Activated CD8-positive, alpha-beta memory T cell treated with anti-CD3 and anti-CD28 coated beads for 36 hours (primary cell): ENCODE measurements at regions not wholly inside any gene's neighbourhood (a gene's known extent, or its start where the extent isn't known, plus 50 kb on each side); places are given as distances from the start of the nearest gene placed in this dataset.

Experiments
- CTCF ChIA-PET: fragments of 350-600 bp; sonication (Branson Sonifier 250); formaldehyde crosslinking; loops from one replicate; lab custom pipeline; 2021; ENCODE audit warnings: antibody characterized with exemption; lab: Charles Lee
- POLR2A ChIA-PET: fragments of 350-600 bp; sonication (Branson Sonifier 250); formaldehyde crosslinking; loops from one replicate; lab custom pipeline; 2021; ENCODE audit warnings: antibody characterized with exemption; lab: Charles Lee

- CTCF ChIA-PET: no interaction called here
- POLR2A ChIA-PET: no interaction called here
Observed at GRCh38 chr13:22173610-22174009, 502.7 kb downstream of the FGF9 start.

DNA sequence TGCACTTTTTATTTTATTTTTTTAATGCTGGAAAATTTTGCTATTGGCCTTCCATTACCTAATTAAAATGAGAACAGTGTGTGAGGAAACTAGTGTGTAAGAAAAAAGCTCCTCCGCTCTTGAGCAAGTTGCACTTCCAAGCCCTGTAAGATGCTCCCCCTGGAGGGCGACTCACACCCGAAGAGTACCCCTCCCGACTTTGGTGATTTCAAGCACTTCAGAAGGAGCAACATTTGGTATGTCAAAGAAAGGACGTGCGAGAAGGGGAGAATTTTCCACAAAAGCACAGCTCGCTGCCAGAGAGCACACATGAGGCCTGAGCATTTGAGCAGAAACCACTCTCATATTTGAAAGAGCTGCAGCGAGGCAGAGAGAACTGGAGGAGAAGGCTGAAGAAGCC is 504.4 kb downstream of the FGF9 start:
- ChIA-PET CTCF (no interaction called here), POLR2A (no interaction called here)

DNA sequence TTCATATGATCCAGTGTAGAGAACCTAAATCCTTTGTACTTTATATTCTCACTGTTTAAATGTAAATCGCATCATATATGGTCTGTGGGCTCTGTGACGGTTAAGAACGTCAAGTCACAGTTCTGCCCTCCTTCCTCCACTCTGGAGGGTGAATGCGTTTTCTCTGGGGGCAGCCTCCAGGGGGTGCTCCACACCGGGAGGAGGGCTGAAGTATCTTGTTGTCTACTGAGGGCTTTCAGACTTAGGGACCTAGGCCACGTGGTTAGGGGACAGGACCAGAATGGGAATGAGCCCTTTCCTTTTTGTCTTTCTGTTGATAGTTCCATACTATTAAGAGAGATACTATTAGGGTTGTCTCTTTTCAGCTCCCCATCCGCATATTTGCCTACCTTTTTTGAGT is 504.9 kb downstream of the FGF9 start:
- ChIA-PET CTCF (no interaction called here), POLR2A (no interaction called here)

- ChIA-PET CTCF (no interaction called here), POLR2A (no interaction called here)
Observed at GRCh38 chr13:22176968-22177520, 506.2 kb downstream of the FGF9 start.

DNA sequence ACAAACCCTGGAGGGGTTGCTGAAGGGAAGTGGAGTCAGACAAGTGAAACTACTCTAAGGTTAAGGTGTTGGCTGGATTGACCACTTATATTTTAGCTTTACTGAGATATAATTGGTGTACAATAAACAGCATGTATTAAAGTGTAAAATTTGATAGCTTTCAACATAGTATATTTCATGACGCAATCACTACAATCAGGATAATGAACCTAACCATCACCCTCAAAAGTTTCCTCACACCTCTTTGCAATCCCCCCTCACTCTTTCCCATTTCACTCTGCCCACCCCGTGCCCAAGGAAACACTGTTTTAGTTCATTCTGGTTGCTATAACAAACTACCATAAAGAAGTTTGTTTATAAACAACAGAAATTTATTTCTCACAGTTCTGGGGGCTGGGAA is 508.0 kb downstream of the FGF9 start:
- CTCF ChIA-PET: no interaction called here

DNA sequence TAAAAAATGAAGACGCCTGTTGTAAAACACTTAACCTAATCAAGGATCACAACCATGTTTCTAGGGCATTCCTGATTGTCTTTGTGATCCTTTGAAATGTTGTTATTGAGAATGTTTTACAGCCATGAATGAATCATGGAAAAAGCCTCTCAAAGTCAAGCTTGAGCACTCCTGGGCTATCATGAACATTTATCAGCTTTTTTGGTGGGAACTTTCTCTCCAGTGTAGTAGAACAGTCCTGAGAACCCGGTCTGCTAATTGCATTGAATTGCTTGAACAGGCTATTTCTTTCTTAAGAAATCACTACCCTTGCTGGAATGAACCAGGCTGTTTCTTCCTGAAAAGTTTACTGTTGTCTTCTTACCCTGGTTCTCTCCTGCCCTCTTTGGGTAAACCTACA is 516.5 kb downstream of the FGF9 start:
- POLR2A ChIA-PET: no interaction called here
- CTCF ChIA-PET: no interaction called here

More for the DNA sequence above, 508.0 kb downstream of the FGF9 start:
- POLR2A ChIA-PET: no interaction called here

- ChIA-PET POLR2A (no interaction called here), CTCF (no interaction called here)
Observed at GRCh38 chr13:22189176-22190048, 518.5 kb downstream of the FGF9 start.

GRCh38 chr13:22193070-22193469 is 522.2 kb downstream of the FGF9 start:
- ChIA-PET CTCF (no interaction called here), POLR2A (interaction anchor here (0.6 kb wide), 1 partner anchor 53 kb away, joined by 14 read pairs; no protein-coding TSS in a partner anchor)

DNA sequence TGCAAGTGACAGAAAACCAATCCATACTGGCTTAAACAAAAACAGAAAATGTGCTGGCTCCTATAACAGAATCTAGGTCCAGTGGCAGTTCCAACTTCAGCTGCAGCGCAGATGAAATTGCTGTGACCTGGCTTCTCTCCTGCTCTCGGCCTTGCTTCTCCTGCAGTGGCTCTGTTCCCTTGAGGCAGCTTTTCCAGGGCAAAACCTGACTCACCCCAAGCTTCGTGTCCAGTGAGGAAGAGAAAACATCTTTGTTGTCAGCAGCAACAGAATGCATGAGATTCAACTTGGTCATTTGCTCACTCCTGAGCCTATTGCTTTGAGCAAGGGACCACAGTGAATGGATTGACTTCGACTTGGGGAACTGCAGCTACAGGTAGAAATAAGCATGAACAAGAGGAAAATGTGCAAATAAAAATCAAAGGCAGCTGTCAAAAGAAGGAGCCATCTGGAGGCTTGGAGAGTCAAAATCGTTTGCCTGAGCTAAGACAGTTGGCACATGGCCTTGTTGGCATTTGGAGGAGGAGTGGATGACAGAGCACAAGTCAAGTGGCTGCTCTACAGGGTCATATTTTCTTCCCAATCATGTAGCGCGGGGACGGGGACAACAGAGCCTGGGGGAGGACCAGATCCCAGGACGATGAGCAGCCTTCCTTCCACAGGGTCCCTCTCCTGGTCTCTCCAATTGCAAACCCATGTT is 523.4 kb downstream of the FGF9 start:
- ChIA-PET POLR2A (no interaction called here), CTCF (no interaction called here)

GRCh38 chr13:22195726-22196125 is 524.9 kb downstream of the FGF9 start:
- CTCF ChIA-PET: no interaction called here

GRCh38 chr13:22196777-22197176 is 525.9 kb downstream of the FGF9 start:
- ChIA-PET POLR2A (no interaction called here), CTCF (no interaction called here)

More at GRCh38 chr13:22195726-22196125, 524.9 kb downstream of the FGF9 start:
- POLR2A ChIA-PET: no interaction called here

GRCh38 chr13:22198001-22198400 is 527.1 kb downstream of the FGF9 start:
- POLR2A ChIA-PET: no interaction called here
- CTCF ChIA-PET: no interaction called here

GRCh38 chr13:22198641-22199217 is 527.9 kb downstream of the FGF9 start:
- ChIA-PET CTCF (no interaction called here), POLR2A (no interaction called here)

GRCh38 chr13:22200440-22200839 is 529.6 kb downstream of the FGF9 start:
- ChIA-PET POLR2A (no interaction called here), CTCF (no interaction called here)

GRCh38 chr13:22201375-22201925 is 530.6 kb downstream of the FGF9 start:
- POLR2A ChIA-PET: interaction anchor here (0.7 kb wide), 1 partner anchor 37 kb away, joined by 4 read pairs; no protein-coding TSS in a partner anchor
- CTCF ChIA-PET: no interaction called here

- POLR2A ChIA-PET: interaction anchor here (0.6 kb wide), 1 partner anchor 14 kb away, joined by 3 read pairs; no protein-coding TSS in a partner anchor
- CTCF ChIA-PET: no interaction called here
Observed at GRCh38 chr13:22210134-22210930, 539.5 kb downstream of the FGF9 start.

- POLR2A ChIA-PET: no interaction called here
Observed at GRCh38 chr13:22211876-22212275, 541.0 kb downstream of the FGF9 start.

DNA sequence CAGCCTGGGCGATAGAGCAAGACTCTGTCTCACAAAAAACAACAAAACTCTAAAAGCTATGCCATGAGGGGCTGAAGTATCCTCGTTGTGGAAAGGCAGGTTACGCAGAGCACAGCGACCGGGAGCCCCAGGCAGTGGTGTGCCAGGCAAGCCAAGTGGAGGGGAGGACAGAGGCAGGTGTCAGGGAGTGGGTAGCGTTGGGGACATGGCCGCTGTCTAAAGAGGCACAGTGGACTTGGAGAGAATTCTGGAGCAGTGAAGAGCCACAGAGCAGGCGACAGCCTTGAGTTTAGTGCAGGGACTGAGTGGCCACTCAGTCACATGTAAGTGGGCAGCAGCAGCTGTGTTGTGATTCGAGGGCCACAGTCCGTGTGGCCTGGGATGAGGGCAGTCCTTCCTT is 541.7 kb downstream of the FGF9 start:
- ChIA-PET CTCF (no interaction called here), POLR2A (no interaction called here)

More at GRCh38 chr13:22211876-22212275, 541.0 kb downstream of the FGF9 start:
- CTCF ChIA-PET: no interaction called here

- ChIA-PET CTCF (no interaction called here), POLR2A (no interaction called here)
Observed at GRCh38 chr13:22214184-22214583, 543.3 kb downstream of the FGF9 start.
